ENCODE measurements at regions not wholly inside any gene's neighbourhood (a gene's known extent, or its start where the extent isn't known, plus 50 kb on each side); places are given as distances from the start of the nearest gene placed in this dataset.

GRCh38 chr6:137763886-137764285 is 103.2 kb upstream of the TNFAIP3 start:
- no peak for DNase-seq (ENCODE audit: low spot score)
- intact Hi-C loops (cut with DNase I): no loop called here

- intact Hi-C loops (cut with DNase I): no loop called here
- no peak for DNase-seq (ENCODE audit: low spot score)
These were observed 102.6 kb upstream of the TNFAIP3 start for GRCh38 chr6:137764464-137764863.

GRCh38 chr6:137765059-137765458 is 102.0 kb upstream of the TNFAIP3 start:
- intact Hi-C loops (cut with DNase I): no loop called here
- no peak for DNase-seq (ENCODE audit: low spot score)

- DNase-seq (ENCODE audit: low spot score): no peak
- intact Hi-C loops (cut with DNase I): no loop called here
These were observed 100.3 kb upstream of the TNFAIP3 start for GRCh38 chr6:137766596-137767370.

GRCh38 chr6:137767465-137767864 is 99.6 kb upstream of the TNFAIP3 start:
- intact Hi-C loops (cut with DNase I): no loop called here
- DNase-seq (ENCODE audit: low spot score): no peak

- DNase-seq (ENCODE audit: low spot score): no peak
- intact Hi-C loops (cut with DNase I): no loop called here
These were observed 99.0 kb upstream of the TNFAIP3 start for GRCh38 chr6:137767911-137768690.

GRCh38 chr6:137768935-137769334 is 98.1 kb upstream of the TNFAIP3 start:
- DNase-seq (ENCODE audit: low spot score): no peak
- intact Hi-C loops (cut with DNase I): no loop called here

GRCh38 chr6:137769797-137770362 is 97.2 kb upstream of the TNFAIP3 start:
- intact Hi-C loops (cut with DNase I): no loop called here
- no peak for DNase-seq (ENCODE audit: low spot score)

GRCh38 chr6:137772541-137773250 is 94.4 kb upstream of the TNFAIP3 start:
- intact Hi-C loops (cut with DNase I): no loop called here
- no peak for DNase-seq (ENCODE audit: low spot score)

GRCh38 chr6:137775227-137775626 is 91.8 kb upstream of the TNFAIP3 start:
- intact Hi-C loops (cut with DNase I): no loop called here
- DNase-seq (ENCODE audit: low spot score): no peak

GRCh38 chr6:137775720-137776119 is 91.3 kb upstream of the TNFAIP3 start:
- no peak for DNase-seq (ENCODE audit: low spot score)

GRCh38 chr6:137776256-137776655 is 90.8 kb upstream of the TNFAIP3 start:
- intact Hi-C loops (cut with DNase I): no loop called here
- DNase-seq (ENCODE audit: low spot score): no peak

More at GRCh38 chr6:137775720-137776119, 91.3 kb upstream of the TNFAIP3 start:
- intact Hi-C loops (cut with DNase I): no loop called here

GRCh38 chr6:137776786-137777686 is 90.0 kb upstream of the TNFAIP3 start:
- intact Hi-C loops (cut with DNase I): no loop called here
- DNase-seq (ENCODE audit: low spot score): no peak

GRCh38 chr6:137777687-137778075 is 89.4 kb upstream of the TNFAIP3 start:
- intact Hi-C loops (cut with DNase I): no loop called here
- DNase-seq (ENCODE audit: low spot score): no peak

GRCh38 chr6:137779982-137780381 is 87.1 kb upstream of the TNFAIP3 start:
- intact Hi-C loops (cut with DNase I): no loop called here
- DNase-seq (ENCODE audit: low spot score): no peak

GRCh38 chr6:137780447-137781034 is 86.5 kb upstream of the TNFAIP3 start:
- DNase-seq (ENCODE audit: low spot score): no peak
- intact Hi-C loops (cut with DNase I): no loop called here

- DNase-seq (ENCODE audit: low spot score): no peak
- intact Hi-C loops (cut with DNase I): no loop called here
These were observed 85.4 kb upstream of the TNFAIP3 start for GRCh38 chr6:137781639-137782038.

- intact Hi-C loops (cut with DNase I): no loop called here
- DNase-seq (ENCODE audit: low spot score): no peak
These were observed 84.7 kb upstream of the TNFAIP3 start for GRCh38 chr6:137782166-137783039.
